ENCODE measurements at regions not wholly inside any gene's neighbourhood (a gene's known extent, or its start where the extent isn't known, plus 50 kb on each side); places are given as distances from the start of the nearest gene placed in this dataset.
A peak's percentile ranks its signal among the peaks of the same experiment; 100 is the strongest.

DNA sequence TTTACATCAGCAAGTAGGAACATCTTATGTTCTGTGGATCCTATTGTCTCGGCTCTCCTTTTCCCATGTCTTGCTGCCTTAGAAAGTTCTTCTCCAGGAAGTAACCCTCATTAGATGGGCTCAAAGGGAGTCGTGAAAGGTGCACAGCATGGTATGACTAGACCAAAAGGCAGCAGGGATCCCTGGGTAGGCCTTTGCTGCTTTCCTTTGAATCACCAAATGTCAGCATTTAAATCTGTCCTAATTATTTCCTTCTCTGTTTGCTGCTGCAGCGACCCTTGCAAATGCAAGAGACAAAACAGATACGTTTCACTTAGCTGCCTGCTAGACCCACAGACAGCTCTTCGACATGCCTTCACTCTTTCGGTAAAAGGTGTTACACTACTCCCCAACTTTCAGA, 218.4 kb downstream of the ACTL7B start:
- Histone ChIP-seq H3K36me3 (no peaks in the 10 kb centered on the region), H3K27ac (no peak overlapping the region), H3K9me3 (no peaks in the 10 kb centered on the region), H3K4me1 (no peaks in the 10 kb centered on the region), H3K4me3 (no peak overlapping the region), H3K27me3 (peaks cover 0 to 10% (median 0%) of the 10 kb centered on the region in 7 donors)
- TF ChIP-seq, protein P1, sequence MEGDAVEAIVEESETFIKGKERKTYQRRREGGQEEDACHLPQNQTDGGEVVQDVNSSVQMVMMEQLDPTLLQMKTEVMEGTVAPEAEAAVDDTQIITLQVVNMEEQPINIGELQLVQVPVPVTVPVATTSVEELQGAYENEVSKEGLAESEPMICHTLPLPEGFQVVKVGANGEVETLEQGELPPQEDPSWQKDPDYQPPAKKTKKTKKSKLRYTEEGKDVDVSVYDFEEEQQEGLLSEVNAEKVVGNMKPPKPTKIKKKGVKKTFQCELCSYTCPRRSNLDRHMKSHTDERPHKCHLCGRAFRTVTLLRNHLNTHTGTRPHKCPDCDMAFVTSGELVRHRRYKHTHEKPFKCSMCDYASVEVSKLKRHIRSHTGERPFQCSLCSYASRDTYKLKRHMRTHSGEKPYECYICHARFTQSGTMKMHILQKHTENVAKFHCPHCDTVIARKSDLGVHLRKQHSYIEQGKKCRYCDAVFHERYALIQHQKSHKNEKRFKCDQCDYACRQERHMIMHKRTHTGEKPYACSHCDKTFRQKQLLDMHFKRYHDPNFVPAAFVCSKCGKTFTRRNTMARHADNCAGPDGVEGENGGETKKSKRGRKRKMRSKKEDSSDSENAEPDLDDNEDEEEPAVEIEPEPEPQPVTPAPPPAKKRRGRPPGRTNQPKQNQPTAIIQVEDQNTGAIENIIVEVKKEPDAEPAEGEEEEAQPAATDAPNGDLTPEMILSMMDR (IDR thresholded peaks at IDR 0.05), result no peak
- intact Hi-C loops (cut with DNase I), result no loop called here
- DNase-seq (no peak), ATAC-seq (no peak)
- 40 to 55% methylated on average over 6 of the region's 6 CpGs for WGBS, 2 donors

DNA sequence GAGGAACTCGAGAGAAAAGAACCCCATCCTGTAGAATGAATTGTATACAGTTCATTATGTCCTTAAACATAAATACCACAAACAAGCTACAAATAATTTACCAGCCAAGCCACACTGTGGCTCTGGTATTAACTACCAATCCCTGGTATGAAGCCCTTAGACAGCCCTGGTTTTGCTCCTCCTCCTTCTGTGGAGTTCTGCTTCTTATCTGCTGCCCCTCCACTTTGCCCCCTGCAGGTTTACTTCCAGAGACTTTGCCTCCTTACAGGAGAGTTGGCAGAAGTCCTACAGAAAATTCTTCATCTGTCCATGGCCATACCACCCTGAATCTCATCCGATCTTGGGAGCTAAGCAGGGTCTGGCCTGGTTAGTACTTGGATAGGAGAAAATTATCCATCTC, 219.8 kb downstream of the ACTL7B start:
- Histone ChIP-seq H3K27me3 (peaks cover 0 to 10% (median 0%) of the 10 kb centered on the region in 7 donors), H3K36me3 (no peaks in the 10 kb centered on the region), H3K4me3 (no peak overlapping the region), H3K4me1 (no peaks in the 10 kb centered on the region), H3K9me3 (no peaks in the 10 kb centered on the region), H3K27ac (no peak overlapping the region)
- intact Hi-C loops (cut with DNase I), result no loop called here
- no peak for DNase-seq
- no peak for ATAC-seq
- WGBS, 2 donors, result 52 to 63% methylated on average over 2 of the region's 2 CpGs
- TF ChIP-seq, protein P1 (IDR thresholded peaks at IDR 0.05), result no peak

DNA sequence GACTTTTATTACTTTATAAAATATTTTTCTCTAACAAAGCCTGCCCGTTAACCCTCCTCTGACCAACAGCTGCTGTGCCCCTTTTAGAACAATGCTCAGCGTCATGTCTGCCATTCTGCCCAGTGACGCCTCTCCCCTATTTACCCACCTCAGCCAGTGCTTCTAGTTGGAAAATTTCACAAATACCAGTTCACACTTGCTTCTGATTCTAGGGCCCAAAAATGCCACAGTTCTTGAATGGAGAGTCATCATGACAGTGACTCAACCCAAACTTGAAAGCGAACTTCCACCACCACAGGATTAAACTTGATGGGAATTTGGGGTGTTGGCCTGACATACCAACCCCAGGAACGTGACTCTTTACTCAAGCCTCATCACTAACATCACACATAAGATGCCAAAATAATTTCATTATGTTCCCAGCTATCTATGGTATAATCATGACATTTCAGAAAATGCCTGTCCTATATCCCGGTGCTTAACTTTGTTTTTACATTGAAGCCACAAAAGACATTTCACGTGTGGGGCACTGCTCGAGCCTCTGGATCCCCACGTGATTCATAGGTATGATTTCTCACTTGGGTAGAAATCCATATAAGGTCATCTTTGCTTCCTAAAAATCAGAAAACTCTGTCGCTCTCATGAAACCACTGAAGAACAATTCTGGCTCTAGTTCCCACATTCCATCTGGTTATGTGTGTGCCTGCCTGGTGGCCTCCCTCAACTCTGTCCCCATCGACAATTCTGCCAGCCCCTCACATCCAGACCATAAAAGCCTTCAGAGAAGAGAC, 220.9 kb downstream of the ACTL7B start:
- intact Hi-C loops (cut with DNase I), result no loop called here
- no peak overlapping the region for H3K4me3 ChIP-seq

DNA sequence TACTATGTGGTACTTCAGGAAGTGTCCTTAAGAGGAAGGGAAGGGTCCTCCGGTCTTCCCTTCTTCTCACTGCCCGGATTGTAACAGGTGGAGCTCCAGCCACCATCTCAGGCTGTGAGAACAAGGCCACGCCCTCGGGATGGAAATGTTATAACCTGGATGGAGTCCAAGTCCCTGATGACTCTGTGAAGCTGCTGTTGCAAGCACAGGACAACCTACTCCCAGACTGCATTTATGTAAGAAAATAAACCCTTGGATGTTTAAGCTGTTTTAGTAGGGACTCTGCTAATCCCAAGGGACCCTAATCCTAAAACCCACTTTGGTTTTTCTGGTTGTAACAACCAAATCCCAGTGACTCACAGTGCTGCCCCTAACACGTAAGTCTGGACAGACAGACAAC, 221.6 kb downstream of the ACTL7B start:
- Histone ChIP-seq H3K9me3 (no peaks in the 10 kb centered on the region), H3K4me3 (no peak overlapping the region), H3K27me3 (peaks cover 0 to under 1% (median 0%) of the 10 kb centered on the region in 7 donors), H3K27ac (no peak overlapping the region), H3K36me3 (no peaks in the 10 kb centered on the region), H3K4me1 (no peaks in the 10 kb centered on the region)
- intact Hi-C loops (cut with DNase I), result no loop called here
- TF ChIP-seq, protein P1 (IDR thresholded peaks at IDR 0.05), result no peak
- DNase-seq (no peak), ATAC-seq (peak in 1 of 8 donors; percentile 53)
- 42 to 62% methylated on average over 5 of the region's 5 CpGs for WGBS, 2 donors

More for the DNA sequence above, 220.9 kb downstream of the ACTL7B start:
- Histone ChIP-seq H3K36me3 (no peaks in the 10 kb centered on the region), H3K4me1 (no peaks in the 10 kb centered on the region), H3K27ac (no peak overlapping the region), H3K27me3 (peaks cover 0 to 8% (median 0%) of the 10 kb centered on the region in 7 donors), H3K9me3 (no peaks in the 10 kb centered on the region)
- TF ChIP-seq, protein P1 (IDR thresholded peaks at IDR 0.05), result no peak
- WGBS, 2 donors, result 87 to 88% methylated on average over 11 of the region's 11 CpGs
- ATAC-seq (no peak), DNase-seq (no peak)

All from heart right ventricle (tissue), 16 donors.